ENCODE measurements at regions not wholly inside any gene's neighbourhood (a gene's known extent, or its start where the extent isn't known, plus 50 kb on each side); places are given as distances from the start of the nearest gene placed in this dataset.
"Not testable (repeated sequence)": the region's sequence is repeated elsewhere in the genome, so short reads cannot be mapped to it uniquely, and the experiment has no call there.

DNA sequence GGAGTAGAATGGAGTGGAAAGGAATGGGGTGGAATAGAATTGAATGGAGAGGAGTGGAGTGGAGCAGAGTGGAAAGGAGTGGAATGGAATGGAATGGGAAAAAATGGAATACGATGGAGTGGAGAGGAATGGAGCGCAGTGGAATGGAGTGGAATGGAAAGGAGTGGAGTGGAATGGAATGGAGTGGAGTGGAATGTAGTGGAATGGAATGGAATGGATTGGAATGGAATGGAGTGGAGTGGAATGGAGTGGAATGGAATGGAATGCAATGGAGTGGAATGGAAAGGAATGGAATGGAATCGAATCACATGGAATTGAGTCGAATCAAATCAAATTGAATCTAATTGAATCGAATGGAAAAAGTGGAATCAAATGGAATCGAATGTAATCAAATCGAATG is 1016.1 kb downstream of the CDY1 start:
- no peaks in the 10 kb centered on the region for H3K4me1 Mint-ChIP-seq
- DNase-seq (no peak), ATAC-seq (no peak)
- ChIA-PET POLR2A (no interaction called here), CTCF (no interaction called here)
- H3K9me3 Mint-ChIP-seq (ENCODE audit: low read depth): peaks cover 53% of the 10 kb centered on the region
- H3K36me3 Mint-ChIP-seq (ENCODE audit: low read depth): peaks cover 44% of the 10 kb centered on the region
- no peak overlapping the region for H3K27ac Mint-ChIP-seq
- no peak overlapping the region for H3K4me3 Mint-ChIP-seq
- intact Hi-C loops (cut with DNase I, micrococcal nuclease): no loop called here
- no peaks in the 10 kb centered on the region for H3K27me3 Mint-ChIP-seq

DNA sequence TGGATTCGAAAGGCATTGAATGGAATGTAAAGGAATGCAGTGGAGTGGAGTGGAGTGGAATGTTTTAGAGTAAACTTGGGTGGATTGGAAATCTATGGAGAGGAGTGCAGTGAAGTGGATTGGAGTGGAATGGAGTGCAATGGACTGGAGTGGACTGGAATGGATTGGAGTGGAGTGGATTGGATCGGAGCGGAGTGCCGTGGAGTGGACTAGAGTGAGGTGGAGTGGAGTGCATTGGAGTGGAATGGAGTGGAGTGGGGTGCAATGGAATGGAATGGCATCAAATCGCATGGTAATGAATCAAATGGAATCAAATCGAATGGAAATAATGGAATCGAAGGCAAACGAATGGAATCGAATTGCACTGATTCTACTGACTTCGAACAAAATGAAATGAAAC is 1023.9 kb downstream of the CDY1 start:
- CTCF ChIA-PET; ATAC-seq; H3K4me1 Mint-ChIP-seq; intact Hi-C loops (cut with DNase I, micrococcal nuclease); H3K27me3 Mint-ChIP-seq; H3K27ac Mint-ChIP-seq; DNase-seq; H3K4me3 Mint-ChIP-seq; POLR2A ChIA-PET: not testable (repeated sequence)
- Mint-ChIP-seq H3K9me3 (ENCODE audit: low read depth) (peaks cover 27% of the 10 kb centered on the region), H3K36me3 (ENCODE audit: low read depth) (peaks cover 26% of the 10 kb centered on the region)

DNA sequence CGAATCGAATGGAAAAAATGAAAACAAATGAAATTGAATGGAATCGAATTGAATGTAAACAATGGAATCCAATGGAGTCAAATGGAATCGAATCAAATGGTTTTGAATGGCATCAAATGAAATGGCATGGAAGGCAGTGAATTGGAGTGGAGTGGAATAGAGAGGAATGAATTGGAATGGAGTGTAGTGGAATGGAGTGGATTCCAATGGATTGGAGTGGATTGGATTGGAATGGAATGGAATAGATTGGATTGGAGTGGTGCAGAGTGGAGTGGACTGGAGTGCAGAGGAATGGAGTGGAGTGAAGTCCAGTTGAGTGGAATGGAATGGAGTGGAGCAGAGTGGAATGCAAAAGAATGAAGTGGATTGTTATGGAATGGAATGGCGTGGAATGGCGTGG is 1026.3 kb downstream of the CDY1 start:
- POLR2A ChIA-PET; intact Hi-C loops (cut with DNase I, micrococcal nuclease); H3K4me1 Mint-ChIP-seq; CTCF ChIA-PET; H3K27me3 Mint-ChIP-seq; H3K27ac Mint-ChIP-seq; DNase-seq; H3K4me3 Mint-ChIP-seq; ATAC-seq: not testable (repeated sequence)
- Mint-ChIP-seq H3K9me3 (ENCODE audit: low read depth) (peaks cover 25% of the 10 kb centered on the region), H3K36me3 (ENCODE audit: low read depth) (peaks cover 25% of the 10 kb centered on the region)

DNA sequence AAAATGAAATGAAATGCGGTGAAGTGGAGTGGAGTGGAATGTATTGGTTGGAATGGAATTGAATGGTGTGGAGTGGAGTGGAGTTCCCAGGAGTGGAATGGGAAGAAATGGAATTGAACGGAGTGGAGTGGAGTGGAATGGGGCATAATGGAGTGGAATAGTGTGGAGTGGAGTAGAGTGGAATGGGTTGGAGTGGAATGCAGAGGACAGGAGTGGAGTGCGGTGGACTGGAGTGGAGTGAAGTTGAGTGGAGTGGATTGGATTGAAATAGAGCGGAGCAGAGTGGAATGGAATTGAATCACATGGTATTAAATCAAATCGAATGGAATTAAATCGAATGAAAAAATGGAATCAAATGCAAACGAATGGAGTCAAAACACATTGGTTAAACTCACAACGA is 1042.3 kb downstream of the CDY1 start:
- intact Hi-C loops (cut with DNase I, micrococcal nuclease); ATAC-seq; H3K27me3 Mint-ChIP-seq; H3K4me3 Mint-ChIP-seq; H3K4me1 Mint-ChIP-seq; CTCF ChIA-PET; H3K27ac Mint-ChIP-seq; POLR2A ChIA-PET; DNase-seq: not testable (repeated sequence)
- peaks cover 44% of the 10 kb centered on the region for H3K9me3 Mint-ChIP-seq (ENCODE audit: low read depth)
- H3K36me3 Mint-ChIP-seq (ENCODE audit: low read depth): peaks cover 21% of the 10 kb centered on the region

DNA sequence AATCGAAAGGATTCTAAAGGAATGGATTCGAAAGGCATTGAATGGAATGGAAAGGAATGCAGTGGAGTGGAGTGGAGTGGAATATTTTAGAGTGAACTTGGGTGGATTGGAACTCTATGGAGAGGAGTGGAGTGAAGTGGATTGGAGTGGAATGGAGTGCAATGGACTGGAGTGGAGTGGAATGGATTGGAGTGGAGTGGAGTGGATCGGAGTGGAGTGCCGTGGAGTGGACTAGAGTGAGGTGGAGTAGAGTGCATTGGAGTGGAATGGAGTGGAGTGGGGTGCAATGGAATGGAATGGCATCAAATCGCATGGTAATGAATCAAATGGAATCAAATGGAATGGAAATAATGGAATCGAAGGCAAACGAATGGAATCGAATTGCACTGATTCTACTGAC is 1044.8 kb downstream of the CDY1 start:
- POLR2A ChIA-PET; CTCF ChIA-PET; ATAC-seq; intact Hi-C loops (cut with DNase I, micrococcal nuclease); DNase-seq; H3K27me3 Mint-ChIP-seq; H3K4me1 Mint-ChIP-seq; H3K4me3 Mint-ChIP-seq; H3K27ac Mint-ChIP-seq: not testable (repeated sequence)
- Mint-ChIP-seq H3K36me3 (ENCODE audit: low read depth) (peaks cover 31% of the 10 kb centered on the region), H3K9me3 (ENCODE audit: low read depth) (peaks cover 49% of the 10 kb centered on the region)

DNA sequence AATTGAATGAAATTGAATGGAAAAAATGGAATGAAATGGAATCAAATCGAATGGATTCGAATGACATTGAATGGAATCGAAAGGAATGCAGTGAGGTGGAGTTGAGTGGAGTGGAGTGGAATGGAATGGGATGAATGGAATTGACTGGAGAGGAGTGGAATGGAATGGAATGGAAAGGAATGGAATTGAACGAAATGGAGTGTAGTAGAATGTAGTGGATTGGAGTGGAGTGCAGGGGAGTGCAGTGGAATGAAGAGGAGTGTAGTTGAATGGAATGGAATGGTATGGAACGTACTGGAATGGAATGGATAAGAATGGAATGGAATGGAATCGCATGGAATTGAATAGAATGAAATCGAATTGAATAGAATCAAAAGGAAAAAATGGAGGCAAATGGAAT is 1047.3 kb downstream of the CDY1 start:
- ATAC-seq; DNase-seq; H3K27ac Mint-ChIP-seq; POLR2A ChIA-PET; intact Hi-C loops (cut with DNase I, micrococcal nuclease); CTCF ChIA-PET; H3K4me3 Mint-ChIP-seq; H3K27me3 Mint-ChIP-seq; H3K4me1 Mint-ChIP-seq: not testable (repeated sequence)
- peaks cover 26% of the 10 kb centered on the region for H3K36me3 Mint-ChIP-seq (ENCODE audit: low read depth)
- H3K9me3 Mint-ChIP-seq (ENCODE audit: low read depth): peaks cover 37% of the 10 kb centered on the region

DNA sequence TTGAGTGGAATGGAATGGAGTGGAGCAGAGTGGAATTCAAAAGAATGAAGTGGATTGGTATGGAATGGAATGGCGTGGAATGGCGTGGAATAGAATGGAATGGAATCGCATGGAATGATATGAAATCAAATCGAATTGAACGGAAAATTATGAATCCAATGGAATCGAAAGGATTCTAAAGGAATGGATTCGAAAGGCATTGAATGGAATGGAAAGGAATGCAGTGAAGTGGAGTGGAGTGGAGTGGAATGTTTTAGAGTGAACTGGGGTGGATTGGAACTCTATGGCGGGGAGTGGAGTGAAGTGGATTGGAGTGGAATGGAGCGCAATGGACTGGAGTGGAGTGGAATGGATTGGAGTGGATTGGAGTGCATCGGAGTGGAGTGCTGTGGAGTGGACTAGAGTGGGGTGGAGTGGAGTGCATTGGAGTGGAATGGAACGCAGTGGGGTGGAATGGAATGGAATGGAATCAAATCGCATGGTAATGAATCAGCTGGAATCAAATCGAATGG is 1048.5 kb downstream of the CDY1 start:
- Mint-ChIP-seq H3K36me3 (ENCODE audit: low read depth) (peaks cover 20% of the 10 kb centered on the region), H3K9me3 (ENCODE audit: low read depth) (peaks cover 27% of the 10 kb centered on the region)
- intact Hi-C loops (cut with DNase I, micrococcal nuclease); H3K4me1 Mint-ChIP-seq; H3K4me3 Mint-ChIP-seq; CTCF ChIA-PET; H3K27ac Mint-ChIP-seq; POLR2A ChIA-PET; ATAC-seq; H3K27me3 Mint-ChIP-seq: not testable (repeated sequence)
- DNase-seq: peak; percentile 7

DNA sequence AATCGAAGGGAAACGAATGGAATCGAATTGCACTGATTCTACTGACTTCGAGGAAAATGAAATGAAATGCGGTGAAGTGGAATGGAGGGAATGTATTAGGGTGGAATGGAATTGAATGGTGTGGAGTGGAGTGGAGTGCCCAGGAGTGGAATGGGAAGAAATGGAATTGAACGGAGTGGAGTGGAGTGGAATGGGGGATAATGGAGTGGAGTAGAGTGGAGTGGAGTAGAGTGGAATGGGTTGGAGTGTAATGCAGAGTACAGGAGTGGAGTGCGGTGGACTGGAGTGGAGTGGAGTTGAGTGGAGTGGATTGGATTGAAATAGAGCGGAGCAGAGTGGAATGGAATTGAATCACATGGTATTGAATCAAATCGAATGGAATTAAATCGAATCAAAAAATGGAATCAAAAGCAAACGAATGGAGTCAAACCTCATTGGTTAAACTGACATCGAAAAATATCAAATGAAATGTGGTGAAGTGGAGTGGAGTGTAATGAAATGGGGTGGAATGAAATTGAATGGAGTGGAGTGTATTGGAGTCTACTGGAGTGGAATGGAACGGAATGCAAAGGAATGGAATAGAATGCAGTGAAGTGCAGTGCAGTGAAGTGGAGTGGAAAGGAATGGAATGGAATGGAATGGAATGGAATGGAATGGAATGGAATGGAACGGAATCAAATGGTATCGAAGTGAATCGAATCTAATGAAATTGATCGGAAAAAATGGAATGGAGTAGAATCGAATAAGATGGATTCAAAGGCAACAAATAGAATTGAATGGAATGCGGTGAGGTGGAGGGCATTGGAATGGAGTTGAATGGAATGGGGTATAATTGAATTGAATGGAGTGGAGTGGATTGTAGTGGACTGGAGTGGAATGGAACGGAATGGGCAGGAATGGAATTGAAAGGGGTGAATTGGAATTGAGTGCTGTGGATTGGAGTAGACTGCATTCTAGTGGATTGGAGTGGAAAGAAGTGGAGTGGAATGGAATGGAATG is 1049.3 kb downstream of the CDY1 start:
- POLR2A ChIA-PET; H3K27me3 Mint-ChIP-seq; CTCF ChIA-PET; H3K4me3 Mint-ChIP-seq; H3K4me1 Mint-ChIP-seq; intact Hi-C loops (cut with DNase I, micrococcal nuclease); ATAC-seq; H3K27ac Mint-ChIP-seq: not testable (repeated sequence)
- DNase-seq: peak; percentile 12
- peaks cover 26% of the 10 kb centered on the region for H3K9me3 Mint-ChIP-seq (ENCODE audit: low read depth)
- peaks cover 20% of the 10 kb centered on the region for H3K36me3 Mint-ChIP-seq (ENCODE audit: low read depth)

Measured in activated CD4-positive, alpha-beta T cell treated with anti-CD3 and anti-CD28 coated beads for 36 hours (primary cell).